GM12873 (cell line): ENCODE measurements at regions not wholly inside any gene's neighbourhood (a gene's known extent, or its start where the extent isn't known, plus 50 kb on each side); places are given as distances from the start of the nearest gene placed in this dataset.

Experiments used
- TF ChIP-seq, protein P1 (sequence below): IDR thresholded peaks from 2 replicates; pipeline ENCODE4 v1.5.1; 2012; ENCODE audit warnings: low read depth, mild to moderate bottlenecking, moderate library complexity, low read length, control low read depth; ENCODE audit not compliant: insufficient read depth; ENCODE audit errors: missing control alignments

DNA sequence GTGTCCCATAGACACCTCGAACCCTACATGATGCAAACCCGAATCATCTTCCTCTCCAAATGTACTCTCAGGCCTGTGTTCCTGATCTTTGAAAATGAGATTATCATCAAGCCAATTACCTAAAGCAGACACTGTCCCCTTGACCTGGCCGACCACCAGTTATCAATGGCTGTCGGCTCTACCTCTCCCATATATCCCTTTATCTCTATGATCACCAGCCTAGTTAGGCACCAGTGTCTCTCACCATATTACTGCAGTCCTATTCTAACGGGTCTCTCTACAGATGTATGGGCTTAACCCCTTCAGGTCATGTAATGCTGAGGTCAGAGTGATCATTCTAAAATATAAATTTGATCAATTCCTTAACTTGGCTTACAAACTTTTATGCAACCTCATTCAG, 234.9 kb upstream of the MARCKS start:
- TF ChIP-seq, protein P1, sequence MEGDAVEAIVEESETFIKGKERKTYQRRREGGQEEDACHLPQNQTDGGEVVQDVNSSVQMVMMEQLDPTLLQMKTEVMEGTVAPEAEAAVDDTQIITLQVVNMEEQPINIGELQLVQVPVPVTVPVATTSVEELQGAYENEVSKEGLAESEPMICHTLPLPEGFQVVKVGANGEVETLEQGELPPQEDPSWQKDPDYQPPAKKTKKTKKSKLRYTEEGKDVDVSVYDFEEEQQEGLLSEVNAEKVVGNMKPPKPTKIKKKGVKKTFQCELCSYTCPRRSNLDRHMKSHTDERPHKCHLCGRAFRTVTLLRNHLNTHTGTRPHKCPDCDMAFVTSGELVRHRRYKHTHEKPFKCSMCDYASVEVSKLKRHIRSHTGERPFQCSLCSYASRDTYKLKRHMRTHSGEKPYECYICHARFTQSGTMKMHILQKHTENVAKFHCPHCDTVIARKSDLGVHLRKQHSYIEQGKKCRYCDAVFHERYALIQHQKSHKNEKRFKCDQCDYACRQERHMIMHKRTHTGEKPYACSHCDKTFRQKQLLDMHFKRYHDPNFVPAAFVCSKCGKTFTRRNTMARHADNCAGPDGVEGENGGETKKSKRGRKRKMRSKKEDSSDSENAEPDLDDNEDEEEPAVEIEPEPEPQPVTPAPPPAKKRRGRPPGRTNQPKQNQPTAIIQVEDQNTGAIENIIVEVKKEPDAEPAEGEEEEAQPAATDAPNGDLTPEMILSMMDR: no peak

DNA sequence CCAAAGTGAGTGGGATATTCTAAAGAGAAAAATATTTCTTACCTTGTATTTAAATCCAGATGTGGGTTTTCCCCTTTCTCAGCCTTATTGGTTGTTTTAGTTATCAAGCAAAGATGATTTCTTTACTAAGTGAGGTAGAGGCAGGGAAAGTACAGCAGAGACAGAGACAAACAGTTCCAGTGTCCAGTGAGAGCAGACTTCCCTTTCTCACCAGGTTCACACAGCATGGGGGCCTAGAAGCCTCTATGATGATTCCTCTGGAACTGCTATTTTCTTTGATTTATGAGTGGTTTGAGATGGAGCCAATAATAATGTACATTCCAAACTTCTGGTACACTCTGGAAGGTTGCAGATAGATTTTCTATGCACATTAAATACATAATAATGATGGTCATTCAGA, 234.0 kb upstream of the MARCKS start:
- TF ChIP-seq, protein P1: no peak

DNA sequence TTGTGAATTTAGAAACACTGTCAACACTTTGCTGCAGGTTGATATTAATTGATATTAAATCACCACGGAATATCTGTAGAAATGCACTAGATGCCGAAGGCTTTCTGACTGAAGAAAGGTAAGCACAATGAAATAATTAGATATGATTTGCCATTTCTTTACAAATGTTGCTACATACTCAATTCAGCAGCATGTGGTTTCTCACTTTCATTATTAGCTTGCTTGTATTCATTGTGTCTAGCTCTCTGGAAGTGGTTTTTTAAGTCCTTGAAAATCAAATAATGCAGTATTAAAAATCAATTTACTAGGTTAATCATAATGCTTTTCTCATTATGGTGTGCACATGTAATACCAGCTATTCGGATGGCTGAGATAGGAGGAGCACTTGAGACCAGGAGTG, 231.3 kb upstream of the MARCKS start:
- TF ChIP-seq, protein P1: no peak

DNA sequence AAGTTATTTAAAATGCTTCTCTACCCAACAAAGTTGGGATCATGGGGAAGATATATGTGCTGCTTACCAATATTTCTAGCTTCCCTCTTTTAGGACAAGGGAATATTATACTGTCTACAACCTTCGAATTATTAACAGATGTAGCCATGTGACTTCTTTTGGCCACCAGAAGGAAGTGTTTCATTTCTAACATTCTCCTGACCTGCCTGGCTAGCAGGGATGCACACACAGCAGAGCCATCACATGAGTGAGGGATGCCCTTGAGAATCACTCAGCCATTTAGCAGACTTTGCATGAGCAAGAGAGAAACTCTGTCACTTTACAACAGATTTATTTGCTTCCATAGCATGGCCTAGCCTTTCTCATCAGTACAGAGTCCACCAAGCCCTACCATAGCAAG, 230.7 kb upstream of the MARCKS start:
- TF ChIP-seq, protein P1: no peak

DNA sequence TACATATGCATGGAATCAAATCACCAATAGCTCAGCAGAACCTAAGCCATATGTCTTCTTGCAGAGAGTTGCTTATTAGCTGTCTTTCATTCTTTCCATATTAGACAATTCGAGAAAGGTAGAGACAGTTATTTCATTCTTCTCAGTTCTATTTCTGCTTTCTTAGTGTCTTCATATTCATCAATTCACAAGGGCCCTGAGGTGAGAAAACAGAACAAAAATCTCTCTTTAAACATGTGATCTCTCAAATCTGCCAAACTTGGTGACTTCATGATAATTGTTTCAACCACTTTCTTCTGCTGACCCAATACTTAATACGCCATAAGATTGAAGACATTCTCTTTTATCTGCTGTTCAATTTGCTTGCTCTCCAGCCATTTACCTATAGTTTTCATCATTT, 229.7 kb upstream of the MARCKS start:
- TF ChIP-seq, protein P1: no peak

DNA sequence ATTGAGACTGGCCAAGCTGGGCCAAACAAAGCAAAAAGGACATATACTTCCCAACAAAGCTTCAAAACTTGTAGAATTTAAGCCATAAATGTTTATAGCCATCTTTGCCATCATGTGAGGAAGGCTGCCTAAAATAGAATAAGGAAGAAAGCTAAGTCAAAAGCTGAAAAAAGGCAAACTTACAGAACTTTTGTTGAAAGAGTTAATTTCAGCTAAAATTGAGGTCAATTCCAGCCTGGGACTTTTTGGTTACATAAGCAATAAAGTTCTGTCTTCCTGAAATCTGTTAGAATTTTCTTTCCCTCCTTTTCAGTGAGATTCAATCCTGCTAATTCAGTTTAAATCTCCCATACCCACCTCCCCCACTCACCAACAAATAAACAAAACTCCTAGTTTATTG, 227.9 kb upstream of the MARCKS start:
- TF ChIP-seq, protein P1: no peak

DNA sequence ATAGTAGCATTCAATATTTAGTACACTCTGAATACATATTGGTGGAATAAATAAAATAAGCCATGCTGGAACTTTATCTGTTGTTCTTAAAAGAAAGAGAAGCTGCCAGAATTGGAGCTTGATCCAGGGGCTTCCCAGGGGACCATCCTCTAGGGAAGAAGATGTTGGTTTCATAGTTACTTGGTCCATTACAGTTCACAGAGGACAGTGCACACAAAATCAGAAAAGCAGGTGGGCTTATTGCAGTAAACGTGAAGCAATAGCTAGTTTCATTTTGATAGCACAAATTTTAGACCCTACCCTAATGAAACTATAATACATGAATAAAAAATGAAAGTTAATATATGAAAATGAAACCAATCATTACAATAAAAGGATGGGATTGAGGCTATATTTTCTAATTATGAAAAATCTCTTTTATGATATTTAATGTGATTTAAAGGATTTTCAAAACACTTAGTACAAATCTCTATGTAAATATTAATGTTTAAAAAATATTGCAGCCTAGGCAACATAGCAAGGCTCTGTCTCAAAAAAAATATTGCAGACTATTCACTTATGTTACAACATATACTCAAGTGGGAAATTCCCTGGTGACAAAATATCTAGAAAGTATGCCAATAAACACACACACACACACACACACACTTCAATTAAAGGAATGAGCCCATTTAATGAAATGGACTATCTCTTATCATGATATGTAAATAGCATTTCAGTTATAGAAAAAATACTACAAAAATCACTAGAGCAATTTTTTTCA, 227.0 kb upstream of the MARCKS start:
- TF ChIP-seq, protein P1: no peak
